ENCODE measurements at regions not wholly inside any gene's neighbourhood (a gene's known extent, or its start where the extent isn't known, plus 50 kb on each side); places are given as distances from the start of the nearest gene placed in this dataset.

DNA sequence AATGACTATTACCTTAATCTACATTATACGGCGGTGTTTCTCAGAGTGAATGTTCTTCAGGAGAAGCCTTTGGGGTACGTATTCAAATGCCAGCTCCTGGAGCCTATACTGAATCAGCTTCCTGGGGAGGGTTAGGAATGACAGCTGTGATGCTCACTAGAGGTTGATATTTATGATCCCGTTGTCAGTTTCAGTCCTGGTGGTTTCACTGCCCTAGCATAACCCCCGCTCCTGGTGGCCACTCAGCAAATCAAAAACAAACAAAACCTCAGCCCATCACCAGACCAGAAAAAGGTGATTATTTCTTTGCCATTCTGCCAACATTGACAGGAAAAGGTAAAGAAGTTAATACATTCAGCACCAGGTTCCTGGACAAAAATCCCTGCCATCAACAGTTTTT lies 136.5 kb upstream of the CRY1 start:
- ChIA-PET CTCF (no interaction called here), POLR2A (no interaction called here)
- no peak for DNase-seq (ENCODE audit: extremely low spot score)
- TF ChIP-seq LEF1 (IDR thresholded peaks at IDR 0.05; ENCODE audit: borderline replicate concordance) (no peak), ELF4 (IDR thresholded peaks at IDR 0.05) (no peak), FOXM1 (IDR thresholded peaks at IDR 0.05; ENCODE audit: borderline replicate concordance) (no peak), FOXK2 (IDR thresholded peaks at IDR 0.05) (no peak), SP1 (IDR thresholded peaks at IDR 0.05) (no peak), HDGF (IDR thresholded peaks at IDR 0.05; ENCODE audit: borderline replicate concordance) (no peak), ARNT (IDR thresholded peaks at IDR 0.05) (no peak), FOXA1 (IDR thresholded peaks at IDR 0.05) (no peak), SUZ12 (IDR thresholded peaks at IDR 0.05) (no peak)
- TF ChIP-seq, protein P1, sequence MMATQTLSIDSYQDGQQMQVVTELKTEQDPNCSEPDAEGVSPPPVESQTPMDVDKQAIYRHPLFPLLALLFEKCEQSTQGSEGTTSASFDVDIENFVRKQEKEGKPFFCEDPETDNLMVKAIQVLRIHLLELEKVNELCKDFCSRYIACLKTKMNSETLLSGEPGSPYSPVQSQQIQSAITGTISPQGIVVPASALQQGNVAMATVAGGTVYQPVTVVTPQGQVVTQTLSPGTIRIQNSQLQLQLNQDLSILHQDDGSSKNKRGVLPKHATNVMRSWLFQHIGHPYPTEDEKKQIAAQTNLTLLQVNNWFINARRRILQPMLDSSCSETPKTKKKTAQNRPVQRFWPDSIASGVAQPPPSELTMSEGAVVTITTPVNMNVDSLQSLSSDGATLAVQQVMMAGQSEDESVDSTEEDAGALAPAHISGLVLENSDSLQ (IDR thresholded peaks at IDR 0.05), result no peak

DNA sequence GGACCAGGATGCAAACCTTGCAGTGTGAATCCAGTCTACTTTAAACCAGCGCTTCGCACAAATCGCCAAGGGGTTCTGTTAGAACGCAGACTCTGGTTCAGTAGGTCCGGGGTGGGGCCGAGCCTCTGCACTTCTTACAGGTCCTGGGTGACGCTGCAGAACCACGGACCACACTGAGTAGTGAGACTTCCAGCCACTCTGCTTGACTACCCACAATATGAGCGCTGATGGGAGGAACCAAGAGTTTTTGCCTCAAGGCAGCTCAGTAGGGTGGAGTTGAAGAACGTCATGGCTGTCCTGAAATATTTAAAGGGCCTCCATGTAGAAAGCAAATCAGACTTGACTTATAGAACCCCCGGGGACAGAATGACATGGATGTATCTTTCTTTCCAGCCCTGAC lies 138.0 kb upstream of the CRY1 start:
- ChIA-PET POLR2A (no interaction called here), CTCF (no interaction called here)
- DNase-seq (ENCODE audit: extremely low spot score), result no peak
- no peak for TF ChIP-seq L3MBTL2 (conservative IDR thresholded peaks at IDR 0.05)
- TF ChIP-seq BHLHE40 (IDR thresholded peaks at IDR 0.05; ENCODE audit: borderline replicate concordance), result no peak
- no peak for TF ChIP-seq NFRKB (IDR thresholded peaks at IDR 0.05)
- no peak for TF ChIP-seq ARNT (IDR thresholded peaks at IDR 0.05)
- no peak for TF ChIP-seq FOXM1 (IDR thresholded peaks at IDR 0.05; ENCODE audit: borderline replicate concordance)
- no peak for TF ChIP-seq SP1 (IDR thresholded peaks at IDR 0.05)
- TF ChIP-seq FOXA1 (IDR thresholded peaks at IDR 0.05), result no peak
- TF ChIP-seq HDGF (IDR thresholded peaks at IDR 0.05; ENCODE audit: borderline replicate concordance), result no peak
- no peak for TF ChIP-seq ZNF384 (IDR thresholded peaks at IDR 0.05)

DNA sequence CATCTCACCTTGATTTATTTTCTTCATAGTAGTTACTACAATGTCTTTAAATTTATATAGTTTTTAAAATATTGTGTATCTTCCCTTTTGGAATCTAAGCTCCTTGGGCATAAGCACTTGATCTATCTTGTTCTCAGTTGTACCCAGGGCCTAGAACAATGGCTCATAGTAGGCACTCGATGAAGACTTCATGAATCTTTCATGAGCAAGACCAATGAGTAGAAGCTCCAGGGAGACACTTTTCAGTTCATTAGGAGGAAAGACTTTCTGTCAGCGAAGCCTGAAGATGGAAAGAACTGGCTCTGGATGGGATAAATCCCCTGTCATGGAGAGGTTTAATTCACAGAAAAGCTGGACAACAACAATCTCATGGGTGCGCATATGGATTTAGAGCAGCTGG lies 140.2 kb upstream of the CRY1 start:
- CTCF ChIA-PET, result no interaction called here
- TF ChIP-seq CTBP1 (IDR thresholded peaks at IDR 0.05; ENCODE audit: borderline replicate concordance) (no peak), FOXA1 (IDR thresholded peaks at IDR 0.05) (no peak), ZNF384 (IDR thresholded peaks at IDR 0.05) (no peak), HDGF (IDR thresholded peaks at IDR 0.05; ENCODE audit: borderline replicate concordance) (no peak), FOXK2 (IDR thresholded peaks at IDR 0.05) (no peak), L3MBTL2 (conservative IDR thresholded peaks at IDR 0.05) (no peak)
- DNase-seq (ENCODE audit: extremely low spot score), result no peak
- POLR2A ChIA-PET, result no interaction called here

DNA sequence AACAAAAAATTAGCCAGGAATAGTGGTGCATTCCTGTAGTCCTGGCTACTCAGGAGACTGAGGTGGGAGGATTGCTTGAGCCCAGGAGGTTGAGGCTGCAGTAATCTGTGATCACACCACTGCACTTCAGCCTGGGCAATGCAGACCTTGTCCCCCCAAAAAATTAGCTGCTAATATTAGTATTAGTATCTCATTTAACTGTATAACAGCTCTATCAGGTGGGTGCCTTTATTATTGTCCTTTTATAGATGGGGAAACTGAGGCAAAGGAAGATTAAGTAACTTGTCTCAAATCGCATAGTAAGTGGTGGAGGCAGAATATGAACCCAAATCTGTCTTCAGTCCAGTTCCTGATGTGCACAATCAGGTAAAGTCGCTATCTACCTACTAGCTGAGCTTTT lies 142.3 kb upstream of the CRY1 start:
- ChIA-PET POLR2A (no interaction called here), CTCF (no interaction called here)
- TF ChIP-seq NFRKB (IDR thresholded peaks at IDR 0.05), result no peak
- TF ChIP-seq ELF4 (IDR thresholded peaks at IDR 0.05), result no peak
- TF ChIP-seq CTBP1 (IDR thresholded peaks at IDR 0.05; ENCODE audit: borderline replicate concordance), result no peak
- DNase-seq (ENCODE audit: extremely low spot score), result no peak

DNA sequence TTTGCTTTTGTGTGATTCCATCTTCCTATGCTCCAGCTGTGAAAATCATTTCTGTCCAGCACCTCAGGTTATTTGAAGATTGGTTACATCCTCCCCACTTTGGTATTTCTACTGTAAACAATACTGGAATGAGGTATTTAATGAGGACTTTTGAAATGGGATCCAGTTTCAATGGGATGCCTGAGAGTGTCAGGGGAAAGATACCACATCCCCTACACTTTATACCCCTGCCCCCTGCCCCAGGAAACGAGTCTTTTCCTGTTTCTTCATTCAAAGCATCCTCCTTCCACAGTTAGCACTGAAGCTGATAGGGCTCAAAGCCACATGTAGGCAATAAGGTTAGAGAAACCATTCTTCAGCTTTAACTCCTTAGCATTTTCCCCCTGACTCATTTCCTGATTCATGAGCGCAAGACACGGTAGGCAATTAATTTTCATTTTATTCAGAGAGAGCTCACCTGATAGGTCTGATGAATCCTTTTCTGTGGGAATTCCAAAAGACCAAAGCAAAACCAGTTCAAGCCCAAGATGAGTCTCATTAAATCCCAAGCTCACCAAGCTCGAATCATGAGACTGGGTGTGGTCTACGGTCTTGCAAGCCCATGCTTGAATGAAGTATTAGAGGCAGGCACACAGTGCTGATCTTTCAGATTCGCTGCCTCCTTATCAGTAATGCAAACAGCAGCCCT lies 143.6 kb upstream of the CRY1 start:
- ChIA-PET POLR2A (no interaction called here), CTCF (interaction anchor here (1.1 to 2.2 kb wide), 2 partner anchors 18 to 105 kb away, joined by 3 to 7 read pairs; no protein-coding TSS in a partner anchor)
- no peak for DNase-seq (ENCODE audit: extremely low spot score)
- TF ChIP-seq FOXK2 (IDR thresholded peaks at IDR 0.05) (no peak), CTBP1 (IDR thresholded peaks at IDR 0.05; ENCODE audit: borderline replicate concordance) (no peak), L3MBTL2 (conservative IDR thresholded peaks at IDR 0.05) (no peak), ELF4 (IDR thresholded peaks at IDR 0.05) (no peak), SP1 (IDR thresholded peaks at IDR 0.05) (no peak), NFRKB (IDR thresholded peaks at IDR 0.05) (no peak), SUZ12 (IDR thresholded peaks at IDR 0.05) (no peak), LEF1 (IDR thresholded peaks at IDR 0.05; ENCODE audit: borderline replicate concordance) (no peak), TARDBP (IDR thresholded peaks at IDR 0.05) (no peak), BHLHE40 (IDR thresholded peaks at IDR 0.05; ENCODE audit: borderline replicate concordance) (no peak), FOXM1 (IDR thresholded peaks at IDR 0.05; ENCODE audit: borderline replicate concordance) (no peak), ZNF384 (IDR thresholded peaks at IDR 0.05) (no peak), ARNT (IDR thresholded peaks at IDR 0.05) (no peak), FOXA1 (IDR thresholded peaks at IDR 0.05) (no peak), HDGF (IDR thresholded peaks at IDR 0.05; ENCODE audit: borderline replicate concordance) (no peak)
- TF ChIP-seq, protein P1 (IDR thresholded peaks at IDR 0.05), result no peak

DNA sequence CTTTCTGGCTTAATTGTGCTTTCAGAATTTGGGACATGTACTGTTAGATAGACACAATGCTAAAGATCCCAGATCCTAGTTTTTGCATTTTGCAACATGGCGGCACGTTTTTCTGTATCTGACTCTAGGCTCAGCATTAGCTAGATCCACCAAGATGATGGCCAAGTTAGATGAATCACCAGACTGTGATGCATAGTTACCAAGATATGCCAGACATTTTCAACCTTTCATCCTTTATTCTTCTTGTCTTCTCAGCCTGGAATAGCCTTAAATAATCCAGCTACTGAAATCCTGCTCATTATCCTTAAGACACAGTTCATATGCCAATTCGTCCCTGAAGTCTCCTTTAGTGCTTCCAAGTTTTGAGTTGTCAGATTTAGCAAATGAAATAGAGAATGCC lies 144.9 kb upstream of the CRY1 start:
- ChIA-PET POLR2A (no interaction called here), CTCF (interaction anchor here (2.2 kb wide), 1 partner anchor 106 kb away, joined by 7 read pairs; no protein-coding TSS in a partner anchor)
- DNase-seq (ENCODE audit: extremely low spot score), result no peak
- no peak for TF ChIP-seq SP1 (IDR thresholded peaks at IDR 0.05)
- TF ChIP-seq NFRKB (IDR thresholded peaks at IDR 0.05), result no peak
- TF ChIP-seq SUZ12 (IDR thresholded peaks at IDR 0.05), result no peak
- TF ChIP-seq CTBP1 (IDR thresholded peaks at IDR 0.05; ENCODE audit: borderline replicate concordance), result no peak
- no peak for TF ChIP-seq FOXK2 (IDR thresholded peaks at IDR 0.05)
- no peak for TF ChIP-seq ZNF384 (IDR thresholded peaks at IDR 0.05)
- no peak for TF ChIP-seq ELF4 (IDR thresholded peaks at IDR 0.05)
- no peak for TF ChIP-seq L3MBTL2 (conservative IDR thresholded peaks at IDR 0.05)
- no peak for TF ChIP-seq LEF1 (IDR thresholded peaks at IDR 0.05; ENCODE audit: borderline replicate concordance)
- no peak for TF ChIP-seq TARDBP (IDR thresholded peaks at IDR 0.05)
- TF ChIP-seq BHLHE40 (IDR thresholded peaks at IDR 0.05; ENCODE audit: borderline replicate concordance), result no peak

DNA sequence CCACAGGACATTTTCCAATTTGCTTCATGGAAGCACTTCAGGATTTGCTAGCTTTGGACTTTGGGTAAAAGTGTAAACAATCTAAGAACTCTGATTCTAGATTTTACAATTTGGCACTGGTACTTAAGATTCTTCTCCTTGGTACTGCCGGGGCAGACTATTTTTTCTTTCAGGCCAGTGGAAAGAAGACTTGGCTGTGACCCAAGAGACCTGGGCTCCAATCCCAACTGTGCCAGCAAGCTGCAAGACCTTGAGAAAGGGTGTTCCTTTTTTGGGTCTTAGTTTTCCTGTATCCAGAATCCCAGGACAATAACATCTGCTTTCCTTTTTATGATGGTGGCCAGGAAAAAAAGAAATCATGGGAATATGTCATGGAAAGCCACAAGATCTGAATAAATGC lies 148.1 kb upstream of the CRY1 start:
- TF ChIP-seq CTBP1 (IDR thresholded peaks at IDR 0.05; ENCODE audit: borderline replicate concordance), result no peak
- no peak for TF ChIP-seq ELF4 (IDR thresholded peaks at IDR 0.05)
- no peak for TF ChIP-seq HDGF (IDR thresholded peaks at IDR 0.05; ENCODE audit: borderline replicate concordance)
- TF ChIP-seq TARDBP (IDR thresholded peaks at IDR 0.05), result no peak
- TF ChIP-seq ZNF384 (IDR thresholded peaks at IDR 0.05), result no peak
- TF ChIP-seq FOXK2 (IDR thresholded peaks at IDR 0.05), result no peak
- TF ChIP-seq BHLHE40 (IDR thresholded peaks at IDR 0.05; ENCODE audit: borderline replicate concordance), result no peak
- no peak for TF ChIP-seq SUZ12 (IDR thresholded peaks at IDR 0.05)
- TF ChIP-seq ARNT (IDR thresholded peaks at IDR 0.05), result no peak
- no peak for TF ChIP-seq NFRKB (IDR thresholded peaks at IDR 0.05)
- TF ChIP-seq, protein P1 (IDR thresholded peaks at IDR 0.05), result no peak
- TF ChIP-seq LEF1 (IDR thresholded peaks at IDR 0.05; ENCODE audit: borderline replicate concordance), result no peak
- no peak for TF ChIP-seq FOXM1 (IDR thresholded peaks at IDR 0.05; ENCODE audit: borderline replicate concordance)
- TF ChIP-seq SP1 (IDR thresholded peaks at IDR 0.05), result no peak
- TF ChIP-seq FOXA1 (IDR thresholded peaks at IDR 0.05), result no peak
- no peak for TF ChIP-seq L3MBTL2 (conservative IDR thresholded peaks at IDR 0.05)
- POLR2A ChIA-PET, result no interaction called here
- CTCF ChIA-PET, result no interaction called here
- no peak for DNase-seq (ENCODE audit: extremely low spot score)
